ENCODE measurements at regions not wholly inside any gene's neighbourhood (a gene's known extent, or its start where the extent isn't known, plus 50 kb on each side); places are given as distances from the start of the nearest gene placed in this dataset.

- DNase-seq: no peak
These were observed 67.5 kb upstream of the AKAP13 start for GRCh38 chr15:85312929-85313331.

GRCh38 chr15:85313339-85313738 is 67.1 kb upstream of the AKAP13 start:
- DNase-seq: no peak

- no peak for DNase-seq
These were observed 66.3 kb upstream of the AKAP13 start for GRCh38 chr15:85314146-85314545.

GRCh38 chr15:85314633-85315032 is 65.8 kb upstream of the AKAP13 start:
- DNase-seq: no peak

GRCh38 chr15:85316244-85316934 is 64.0 kb upstream of the AKAP13 start:
- DNase-seq: no peak

GRCh38 chr15:85318048-85318731 is 62.2 kb upstream of the AKAP13 start:
- DNase-seq: no peak

- DNase-seq: no peak
These were observed 61.7 kb upstream of the AKAP13 start for GRCh38 chr15:85318732-85319076.

GRCh38 chr15:85324202-85324601 is 56.2 kb upstream of the AKAP13 start:
- DNase-seq: no peak

GRCh38 chr15:85325834-85326233 is 54.6 kb upstream of the AKAP13 start:
- no peak for DNase-seq

- DNase-seq: no peak
These were observed 54.1 kb upstream of the AKAP13 start for GRCh38 chr15:85326291-85326690.

- DNase-seq: no peak
These were observed 52.6 kb upstream of the AKAP13 start for GRCh38 chr15:85327820-85328219.

- DNase-seq: peak; percentile 7
These were observed 50.6 kb upstream of the AKAP13 start for GRCh38 chr15:85329561-85330422.

Measured in NCI-H2171 treated with DMSO at 0.1 percent for 48 hours (cell line).